K562 (cell line): ENCODE measurements at regions not wholly inside any gene's neighbourhood (a gene's known extent, or its start where the extent isn't known, plus 50 kb on each side); places are given as distances from the start of the nearest gene placed in this dataset.

ENCODE experiments used
- FOSL1 ChIP-seq: fragments of 200-800 bp; sonication (Bioruptor generic); conservative IDR thresholded peaks from 2 replicates; pipeline ENCODE4 v1.6.1; 2016; ENCODE audit warnings: missing genetic modification characterization, missing compliant biosample characterization
- MAX ChIP-seq: sonication (generic); formaldehyde crosslinking; IDR thresholded peaks from 2 replicates; pipeline ENCODE4 v1.9.0; 2022; ENCODE audit warnings: mild to moderate bottlenecking, missing genetic modification reagents

DNA sequence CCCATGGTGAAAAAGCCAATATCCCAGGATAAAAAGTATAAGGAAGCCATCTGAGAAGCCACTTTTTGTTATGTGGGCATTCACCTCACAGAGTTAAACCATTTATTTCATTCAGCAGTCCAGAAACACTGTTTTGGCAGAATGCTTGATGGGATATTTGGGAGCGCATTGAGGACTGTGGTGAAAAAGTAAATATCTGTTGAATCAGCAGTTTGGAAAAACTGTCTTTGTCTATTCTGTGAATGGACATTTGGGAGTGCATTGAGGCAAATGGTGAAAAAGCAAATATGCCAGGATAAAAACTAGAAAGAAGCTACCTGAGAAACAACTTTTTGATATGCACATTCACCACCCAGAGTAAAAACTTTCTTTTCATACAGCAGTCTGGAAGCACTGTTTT lies 276.2 kb upstream of the TRIM48 start:
- no peak for TF ChIP-seq FOSL1 (tag)
- TF ChIP-seq MAX, result no peak
